Endothelial cell of hepatic sinusoid (primary cell): ENCODE measurements at regions not wholly inside any gene's neighbourhood (a gene's known extent, or its start where the extent isn't known, plus 50 kb on each side); places are given as distances from the start of the nearest gene placed in this dataset.
"Not testable (repeated sequence)": the region's sequence is repeated elsewhere in the genome, so short reads cannot be mapped to it uniquely, and the experiment has no call there.

Source experiments
- in situ Hi-C: cut with HindIII; loops from 2 replicates; pipeline ENCODE4 v1.10.0; 2017; ENCODE audit warnings: low sequenced_read_pairs

- in situ Hi-C loops, result no loop called here
Observed at GRCh38 chr5:135106610-135107471, 72.8 kb upstream of the PITX1 start.

GRCh38 chr5:135106136-135106535 lies 72.1 kb upstream of the PITX1 start:
- in situ Hi-C loops, result no loop called here

GRCh38 chr5:135105105-135105484 lies 71.1 kb upstream of the PITX1 start:
- in situ Hi-C loops, result no loop called here

GRCh38 chr5:135103575-135103853 lies 69.5 kb upstream of the PITX1 start:
- in situ Hi-C loops, result no loop called here

GRCh38 chr5:135102716-135103574 lies 68.9 kb upstream of the PITX1 start:
- in situ Hi-C loops, result no loop called here

GRCh38 chr5:135100431-135100830 lies 66.4 kb upstream of the PITX1 start:
- in situ Hi-C loops, result no loop called here

- in situ Hi-C loops, result no loop called here
Observed at GRCh38 chr5:135100011-135100410, 66.0 kb upstream of the PITX1 start.

GRCh38 chr5:135097390-135097789 lies 63.4 kb upstream of the PITX1 start:
- in situ Hi-C loops, result loop anchor here (5.0 kb wide), 1 partner anchor 55 kb away; no protein-coding TSS in a partner anchor

- in situ Hi-C loops, result loop anchor here (5.0 kb wide), 1 partner anchor 54 kb away; no protein-coding TSS in a partner anchor
Observed at GRCh38 chr5:135095871-135096270, 61.8 kb upstream of the PITX1 start.

- in situ Hi-C loops, result loop anchor here (5.0 kb wide), 1 partner anchor 53 kb away; no protein-coding TSS in a partner anchor
Observed at GRCh38 chr5:135095052-135095715, 61.2 kb upstream of the PITX1 start.

- in situ Hi-C loops, result loop anchor here (5.0 kb wide), 1 partner anchor 52 kb away; no protein-coding TSS in a partner anchor
Observed at GRCh38 chr5:135094339-135095051, 60.5 kb upstream of the PITX1 start.

- in situ Hi-C loops, result not testable (repeated sequence)
Observed at GRCh38 chr5:135093483-135093882, 59.5 kb upstream of the PITX1 start.

GRCh38 chr5:135092476-135092875 lies 58.4 kb upstream of the PITX1 start:
- in situ Hi-C loops, result no loop called here

- in situ Hi-C loops, result no loop called here
Observed at GRCh38 chr5:135091286-135091685, 57.3 kb upstream of the PITX1 start.

GRCh38 chr5:135089912-135090311 lies 55.9 kb upstream of the PITX1 start:
- in situ Hi-C loops, result no loop called here

GRCh38 chr5:135088911-135089310 lies 54.9 kb upstream of the PITX1 start:
- in situ Hi-C loops, result no loop called here

GRCh38 chr5:135087950-135088349 lies 53.9 kb upstream of the PITX1 start:
- in situ Hi-C loops, result no loop called here

GRCh38 chr5:135085936-135086725 lies 52.1 kb upstream of the PITX1 start:
- in situ Hi-C loops, result no loop called here

- in situ Hi-C loops, result no loop called here
Observed at GRCh38 chr5:135085133-135085935, 51.3 kb upstream of the PITX1 start.
